H9 (cell line): ENCODE measurements at regions not wholly inside any gene's neighbourhood (a gene's known extent, or its start where the extent isn't known, plus 50 kb on each side); places are given as distances from the start of the nearest gene placed in this dataset.
"Not testable (repeated sequence)": the region's sequence is repeated elsewhere in the genome, so short reads cannot be mapped to it uniquely, and the experiment has no call there.

Source experiments
- DNase-seq: peaks from one replicate; pipeline ENCODE4 v3.0.0-alpha.2; 2017
- H2AFZ ChIP-seq: one replicate; pipeline ENCODE4 v1.6.1; 2013; ENCODE audit warnings: mild to moderate bottlenecking, low read length, control low read depth, moderate library complexity
- H2AK5ac ChIP-seq: 2 replicates; pipeline ENCODE4 v1.6.1; 2013; ENCODE audit warnings: low read length, control low read depth, mixed read lengths; ENCODE audit not compliant: insufficient read length
- H2BK120ac ChIP-seq: one replicate; pipeline ENCODE4 v1.6.1; 2013; ENCODE audit warnings: low read depth, mild to moderate bottlenecking, low read length, control low read depth, inconsistent platforms; ENCODE audit not compliant: poor library complexity, severe bottlenecking
- H2BK12ac ChIP-seq: 2 replicates; pipeline ENCODE4 v1.6.1; 2013; ENCODE audit warnings: low read length, control low read depth, mixed read lengths, low read depth; ENCODE audit not compliant: insufficient read length
- H2BK15ac ChIP-seq: 2 replicates; pipeline ENCODE4 v1.6.1; 2013; ENCODE audit warnings: low read depth, low read length, control low read depth
- H2BK20ac ChIP-seq: one replicate; pipeline ENCODE4 v1.6.1; 2013; ENCODE audit warnings: low read depth, mild to moderate bottlenecking, low read length, control low read depth, inconsistent platforms; ENCODE audit not compliant: poor library complexity, severe bottlenecking
- H2BK5ac ChIP-seq: 2 replicates; pipeline ENCODE4 v1.6.1; 2013; ENCODE audit warnings: low read length, control low read depth, mixed read lengths; ENCODE audit not compliant: insufficient read length
- H3K14ac ChIP-seq: 2 replicates; pipeline ENCODE4 v1.6.1; 2013; ENCODE audit warnings: low read length, control low read depth; ENCODE audit not compliant: insufficient read depth
- H3K18ac ChIP-seq: 2 replicates; pipeline ENCODE4 v1.6.1; 2013; ENCODE audit warnings: low read depth, mild to moderate bottlenecking, mixed read lengths, low read length, control low read depth; ENCODE audit not compliant: insufficient read length
- H3K23ac ChIP-seq: 2 replicates; pipeline ENCODE4 v1.6.1; 2013; ENCODE audit warnings: low read length, control low read depth, mixed read lengths, low read depth; ENCODE audit not compliant: insufficient read length
- H3K23me2 ChIP-seq: 2 replicates; pipeline ENCODE4 v1.6.1; 2013; ENCODE audit warnings: low read depth, mild to moderate bottlenecking, mixed read lengths, low read length, control low read depth; ENCODE audit not compliant: insufficient read length, poor library complexity, severe bottlenecking
- H3K27ac ChIP-seq: 2 replicates; pipeline ENCODE4 v1.5.1; 2013; ENCODE audit warnings: low read length, control low read depth, mixed read lengths, low read depth; ENCODE audit not compliant: insufficient read length
- H3K27me3 ChIP-seq: 2 replicates; pipeline ENCODE4 v1.6.1; 2013; ENCODE audit warnings: low read length, control low read depth, inconsistent platforms; ENCODE audit not compliant: insufficient read depth
- H3K4ac ChIP-seq: 2 replicates; pipeline ENCODE4 v1.6.1; 2013; ENCODE audit warnings: low read depth, mild to moderate bottlenecking, control low read depth, inconsistent platforms, low read length, moderate library complexity
- H3K4me1 ChIP-seq: 2 replicates; pipeline ENCODE4 v1.6.1; 2013; ENCODE audit warnings: low read length, control low read depth, inconsistent platforms; ENCODE audit not compliant: insufficient read depth
- H3K4me2 ChIP-seq: 2 replicates; pipeline ENCODE4 v1.6.1; 2013; ENCODE audit warnings: low read length, control low read depth, mixed read lengths; ENCODE audit not compliant: insufficient read length, insufficient read depth
- H3K56ac ChIP-seq: 2 replicates; pipeline ENCODE4 v1.6.1; 2013; ENCODE audit warnings: low read depth, mild to moderate bottlenecking, mixed read lengths, low read length, control low read depth; ENCODE audit not compliant: insufficient read length
- H3K79me1 ChIP-seq: 2 replicates; pipeline ENCODE4 v1.6.1; 2013; ENCODE audit warnings: low read depth, mild to moderate bottlenecking, moderate library complexity, low read length, control low read depth, inconsistent platforms; ENCODE audit not compliant: insufficient read depth, poor library complexity, severe bottlenecking
- H3K79me2 ChIP-seq: 2 replicates; pipeline ENCODE4 v1.6.1; 2013; ENCODE audit warnings: low read length, control low read depth, inconsistent platforms; ENCODE audit not compliant: insufficient read depth
- H3K9ac ChIP-seq: 2 replicates; pipeline ENCODE4 v1.6.1; 2013; ENCODE audit warnings: low read length, control low read depth, mixed read lengths; ENCODE audit not compliant: insufficient read length; ENCODE audit errors: extremely low read depth
- H3K9me3 ChIP-seq: one replicate; pipeline ENCODE4 v1.6.1; 2013; ENCODE audit warnings: low read depth, low read length, inconsistent platforms; ENCODE audit not compliant: control insufficient read depth
- H3T11ph ChIP-seq: one replicate; pipeline ENCODE4 v1.6.1; 2013; ENCODE audit warnings: mild to moderate bottlenecking, low read length, control low read depth, inconsistent platforms
- H4K20me1 ChIP-seq: one replicate; pipeline ENCODE4 v1.6.1; 2013; ENCODE audit not compliant: control insufficient read depth, insufficient read length, insufficient read depth
- H4K5ac ChIP-seq: 2 replicates; pipeline ENCODE4 v1.6.1; 2013; ENCODE audit warnings: low read depth, mild to moderate bottlenecking, mixed read lengths, low read length, control low read depth; ENCODE audit not compliant: insufficient read length
- H4K8ac ChIP-seq: replicated peaks from 2 replicates; pipeline ENCODE4 v1.6.1; 2013; ENCODE audit warnings: low read length, control low read depth, mixed read lengths, low read depth; ENCODE audit not compliant: insufficient read length
- H4K91ac ChIP-seq: 2 replicates; pipeline ENCODE4 v1.6.1; 2013; ENCODE audit warnings: low read depth, mild to moderate bottlenecking, moderate library complexity, mixed read lengths, low read length, control low read depth; ENCODE audit not compliant: insufficient read length
- H3K27ac Mint-ChIP-seq, 3 experiments: 2 replicates in 2 of 3; 3 replicates in 1 of 3; pipeline ENCODE4 v1.8.0; 2020 to 2021; ENCODE audit warnings: mixed read lengths in 3 of 3, mild to moderate bottlenecking in 1 of 3, moderate library complexity in 1 of 3
- H3K27me3 Mint-ChIP-seq: 2 replicates; pipeline ENCODE4 v1.8.0; 2021; ENCODE audit warnings: low read depth, mild to moderate bottlenecking, moderate library complexity, mixed read lengths
- H3K36me3 Mint-ChIP-seq, 3 experiments: 2 replicates in 2 of 3; 3 replicates in 1 of 3; pipeline ENCODE4 v1.8.0; 2020 to 2021; ENCODE audit warnings: low read depth in 3 of 3, mixed read lengths in 3 of 3; ENCODE audit not compliant: insufficient read depth in 1 of 3
- H3K4me1 Mint-ChIP-seq, 2 experiments: 2 replicates each; pipeline ENCODE4 v1.8.0; 2020; ENCODE audit warnings: mixed read lengths in 2 of 2
- H3K4me3 Mint-ChIP-seq, 2 experiments: 2 replicates in 1 of 2; 3 replicates in 1 of 2; pipeline ENCODE4 v1.8.0; 2020 to 2021; ENCODE audit warnings: mild to moderate bottlenecking in 2 of 2, mixed read lengths in 2 of 2, moderate library complexity in 1 of 2
- H3K9me3 Mint-ChIP-seq, 2 experiments: 2 replicates in 1 of 2; 3 replicates in 1 of 2; pipeline ENCODE4 v1.8.0; 2020; ENCODE audit warnings: mild to moderate bottlenecking in 2 of 2, mixed read lengths in 2 of 2, moderate library complexity in 1 of 2
- WGBS: extraction: QIAGEN DNeasy Blood & Tissue Kit; methylation state at CpG from one replicate; pipeline ENCODE4 v1.1.7; 2013; ENCODE audit warnings: missing lambda C conversion rate, low lambda C conversion rate, mixed read lengths; ENCODE audit not compliant: insufficient read length; ENCODE audit errors: extremely low coverage; 5-methylcytosine and 5-hydroxymethylcytosine counted together
- TF ChIP-seq, protein P1 (sequence below): fragments of 200-600 bp; sonication (generic); conservative IDR thresholded peaks from 3 replicates; pipeline ENCODE4 v1.8.0; 2021; ENCODE audit warnings: antibody characterized with exemption, mild to moderate bottlenecking

GRCh38 chr3:66557170-66557569 is 56.3 kb upstream of the LRIG1 start:
- Histone ChIP-seq H2BK5ac (no peak overlapping the region), H2AK5ac (no peak overlapping the region), H3K4me1 (peaks cover 3% of the 10 kb centered on the region; the same call in 1 of the 2 replicates), H3K79me2 (no peaks in the 10 kb centered on the region), H2BK15ac (no peak overlapping the region), H3K23ac (no peak overlapping the region), H4K20me1 (no peaks in the 10 kb centered on the region), H2BK120ac (no peak overlapping the region), H3T11ph (no peak overlapping the region), H4K91ac (no peak overlapping the region), H4K8ac (no peak overlapping the region), H3K23me2 (no peaks in the 10 kb centered on the region), H3K4me2 (no peak overlapping the region), H3K27ac (no peak overlapping the region), H3K79me1 (no peaks in the 10 kb centered on the region), H3K9me3 (no peaks in the 10 kb centered on the region), H3K4ac (no peak overlapping the region), H3K56ac (no peak overlapping the region), H3K27me3 (no peaks in the 10 kb centered on the region), H3K14ac (no peak overlapping the region), H3K18ac (no peak overlapping the region), H2BK12ac (no peak overlapping the region), H2AFZ (no peak overlapping the region), H3K9ac (no peak overlapping the region), H4K5ac (no peak overlapping the region), H2BK20ac (no peak overlapping the region)
- H3K27me3 Mint-ChIP-seq: peaks cover 7% of the 10 kb centered on the region
- H3K9me3 Mint-ChIP-seq: peaks cover 27 to 28% of the 10 kb centered on the region in 2 experiments
- no peak overlapping the region for H3K27ac Mint-ChIP-seq
- peaks cover 27 to 32% of the 10 kb centered on the region in 2 experiments for H3K4me1 Mint-ChIP-seq
- H3K4me3 Mint-ChIP-seq: no peak overlapping the region
- H3K36me3 Mint-ChIP-seq: peaks cover 14 to 36% (median 15%) of the 10 kb centered on the region in 3 experiments
- DNase-seq: no peak
- TF ChIP-seq, protein P1, sequence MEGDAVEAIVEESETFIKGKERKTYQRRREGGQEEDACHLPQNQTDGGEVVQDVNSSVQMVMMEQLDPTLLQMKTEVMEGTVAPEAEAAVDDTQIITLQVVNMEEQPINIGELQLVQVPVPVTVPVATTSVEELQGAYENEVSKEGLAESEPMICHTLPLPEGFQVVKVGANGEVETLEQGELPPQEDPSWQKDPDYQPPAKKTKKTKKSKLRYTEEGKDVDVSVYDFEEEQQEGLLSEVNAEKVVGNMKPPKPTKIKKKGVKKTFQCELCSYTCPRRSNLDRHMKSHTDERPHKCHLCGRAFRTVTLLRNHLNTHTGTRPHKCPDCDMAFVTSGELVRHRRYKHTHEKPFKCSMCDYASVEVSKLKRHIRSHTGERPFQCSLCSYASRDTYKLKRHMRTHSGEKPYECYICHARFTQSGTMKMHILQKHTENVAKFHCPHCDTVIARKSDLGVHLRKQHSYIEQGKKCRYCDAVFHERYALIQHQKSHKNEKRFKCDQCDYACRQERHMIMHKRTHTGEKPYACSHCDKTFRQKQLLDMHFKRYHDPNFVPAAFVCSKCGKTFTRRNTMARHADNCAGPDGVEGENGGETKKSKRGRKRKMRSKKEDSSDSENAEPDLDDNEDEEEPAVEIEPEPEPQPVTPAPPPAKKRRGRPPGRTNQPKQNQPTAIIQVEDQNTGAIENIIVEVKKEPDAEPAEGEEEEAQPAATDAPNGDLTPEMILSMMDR: no peak
- WGBS: no CpG with 5 or more reads among the region's 7 CpGs

- H3K79me2 ChIP-seq, H2BK5ac ChIP-seq, H2BK20ac ChIP-seq, H3K4me3 Mint-ChIP-seq, H3K56ac ChIP-seq, H3K27me3 ChIP-seq, H2BK15ac ChIP-seq, H4K20me1 ChIP-seq, H3K9ac ChIP-seq, H3K27me3 Mint-ChIP-seq, H4K91ac ChIP-seq, H4K5ac ChIP-seq, H2AK5ac ChIP-seq, H3K23me2 ChIP-seq, H3K18ac ChIP-seq, H2AFZ ChIP-seq, H3K79me1 ChIP-seq, H3T11ph ChIP-seq, H3K23ac ChIP-seq, H3K27ac Mint-ChIP-seq, H4K8ac ChIP-seq, H2BK120ac ChIP-seq, H3K4me1 ChIP-seq, H3K4ac ChIP-seq, H3K4me1 Mint-ChIP-seq, H3K14ac ChIP-seq, H3K4me2 ChIP-seq, H3K27ac ChIP-seq, DNase-seq, H2BK12ac ChIP-seq, H3K9me3 ChIP-seq: not testable (repeated sequence)
- Mint-ChIP-seq H3K36me3 (peaks cover 14 to 40% (median 17%) of the 10 kb centered on the region in 3 experiments), H3K9me3 (peaks cover 30 to 32% of the 10 kb centered on the region in 2 experiments)
- no CpG with 5 or more reads among the region's 4 CpGs for WGBS
Observed at GRCh38 chr3:66559924-66560323, 59.1 kb upstream of the LRIG1 start.
